Loucy (cell line): ENCODE measurements at regions not wholly inside any gene's neighbourhood (a gene's known extent, or its start where the extent isn't known, plus 50 kb on each side); places are given as distances from the start of the nearest gene placed in this dataset.

ENCODE experiments used
- CTCF ChIP-seq: fragments of 200-600 bp; sonication (generic); conservative IDR thresholded peaks from 2 replicates; pipeline ENCODE4 v1.5.1; 2014; ENCODE audit warnings: mild to moderate bottlenecking, antibody characterized with exemption, low read length
- EZH2phosphoT487 ChIP-seq: fragments of 200-600 bp; IDR thresholded peaks from 2 replicates; pipeline ENCODE4 v1.6.1; 2018; ENCODE audit warnings: antibody characterized with exemption, mild to moderate bottlenecking, moderate library complexity, borderline replicate concordance

GRCh38 chr21:21816778-21817177, 818.6 kb downstream of the NCAM2 start:
- TF ChIP-seq CTCF (no peak), EZH2phosphoT487 (no peak)
